DMS 273 (cell line): ENCODE measurements at regions not wholly inside any gene's neighbourhood (a gene's known extent, or its start where the extent isn't known, plus 50 kb on each side); places are given as distances from the start of the nearest gene placed in this dataset.

Experiments used
- DNase-seq: peaks from one replicate; lab custom pipeline; 2025; ENCODE audit not compliant: unreplicated experiment; lab: John Stamatoyannopoulos, UW

DNA sequence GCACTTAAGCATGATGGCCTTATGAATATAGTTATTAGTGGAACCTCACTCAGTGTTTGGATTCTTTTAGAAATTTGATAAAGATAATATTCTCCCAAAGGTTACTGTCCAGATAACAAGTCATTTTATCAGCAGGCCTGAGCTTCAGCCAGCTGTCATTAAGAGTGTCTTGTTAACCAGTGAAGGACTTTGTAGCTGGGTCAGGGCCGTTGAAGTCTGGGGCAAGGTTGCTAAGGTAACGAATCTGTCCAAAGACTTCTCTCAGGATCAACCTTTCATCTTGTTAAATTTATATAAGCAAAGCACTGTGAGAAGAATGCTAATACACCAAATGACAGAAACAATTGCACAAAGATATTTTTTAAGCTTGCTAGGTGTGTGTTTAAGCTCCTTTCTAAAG lies 271.3 kb upstream of the TMPO start:
- DNase-seq: no peak

DNA sequence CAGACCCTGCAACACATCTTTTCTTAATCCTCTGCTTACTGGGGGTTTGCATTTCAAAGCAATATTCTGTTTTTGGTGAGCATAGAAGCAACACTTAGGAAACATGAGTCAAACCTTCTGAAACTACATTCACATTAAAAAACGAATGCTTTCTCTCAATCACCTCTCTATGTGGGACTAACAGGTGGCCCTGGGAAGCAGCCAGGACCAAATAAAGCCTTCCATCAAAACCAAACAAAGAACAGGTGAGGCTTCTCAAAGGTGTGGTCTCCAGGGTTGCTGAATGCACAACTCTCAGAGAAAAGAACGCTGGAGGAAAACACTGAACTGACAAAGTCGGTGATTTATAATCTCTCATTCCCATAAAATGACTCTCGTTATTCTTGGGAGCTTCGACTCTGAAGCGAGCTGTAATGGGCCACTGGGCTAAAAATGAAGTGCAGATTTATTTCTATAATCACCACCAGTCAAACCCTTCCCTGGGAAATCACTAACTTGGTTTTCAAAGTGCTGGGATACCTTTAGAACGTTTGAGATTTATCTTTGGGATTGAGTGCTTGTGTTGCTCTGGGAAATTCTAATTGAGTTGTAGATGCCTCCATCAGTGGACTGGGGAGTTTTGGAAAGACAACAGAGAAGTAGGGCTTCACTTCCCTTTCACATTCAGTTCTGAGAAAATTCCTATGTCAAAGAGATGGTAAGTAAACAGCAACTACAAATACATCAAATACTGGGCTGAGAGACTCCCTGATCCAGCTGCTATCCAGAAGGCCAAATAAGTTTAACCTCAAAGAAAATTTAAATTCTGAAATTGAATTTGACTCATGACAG lies 262.0 kb upstream of the TMPO start:
- DNase-seq: no peak

DNA sequence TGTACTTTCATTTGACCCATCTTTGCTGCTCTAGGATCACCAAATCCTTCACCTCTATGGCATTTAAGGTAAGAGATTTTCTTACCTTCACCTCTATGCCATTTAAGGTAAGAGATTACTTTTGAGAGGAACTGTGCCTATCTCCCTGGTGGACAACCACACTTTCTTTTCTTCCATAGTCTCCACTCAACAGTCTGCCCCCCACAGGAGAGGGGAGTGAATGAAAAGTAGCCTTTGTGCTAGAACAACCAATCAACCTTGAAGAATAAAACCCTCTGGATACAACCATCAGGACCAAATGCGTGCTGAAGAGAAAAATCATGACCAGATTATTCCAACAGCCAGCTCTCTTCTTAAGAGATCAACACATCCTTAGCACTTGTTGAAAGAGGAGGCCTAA lies 258.6 kb upstream of the TMPO start:
- DNase-seq: no peak

DNA sequence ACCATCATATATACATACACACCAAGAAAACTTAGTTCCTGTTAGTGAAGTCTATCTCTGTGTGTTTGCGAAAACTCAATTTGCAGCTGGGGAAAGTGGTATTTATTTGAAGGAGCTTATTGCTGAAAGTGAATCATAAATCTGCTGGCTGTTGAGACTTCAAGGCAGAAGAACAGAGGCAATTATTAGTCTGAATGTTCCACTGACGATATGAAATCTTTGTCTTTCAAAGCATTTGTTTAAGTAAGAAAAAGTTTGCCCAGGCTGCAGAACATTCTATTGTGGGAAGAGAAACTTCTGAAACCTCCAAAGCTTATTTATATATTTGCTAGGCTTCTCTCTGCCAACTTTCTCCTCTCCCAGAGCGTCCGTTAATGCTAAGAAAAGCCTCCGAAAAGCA lies 255.7 kb upstream of the TMPO start:
- no peak for DNase-seq

DNA sequence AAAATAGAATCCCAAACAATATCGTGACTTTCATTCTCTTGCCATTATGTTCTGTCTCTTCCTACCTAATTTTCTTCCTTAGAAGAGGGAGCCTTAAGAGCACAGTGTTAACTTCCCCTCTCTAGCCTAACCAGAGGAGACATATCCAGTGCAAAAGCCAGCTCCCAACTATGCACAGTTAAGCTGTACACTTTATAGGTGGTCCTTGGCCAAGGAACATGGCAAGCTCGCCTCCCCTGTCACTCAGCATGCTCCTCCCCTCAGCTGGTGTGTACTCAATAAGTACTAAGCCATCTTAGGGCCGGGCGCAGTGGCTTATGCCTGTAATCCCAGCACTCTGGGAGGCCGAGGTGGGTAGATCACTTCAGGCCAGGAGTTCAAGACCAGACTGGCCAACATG lies 255.1 kb upstream of the TMPO start:
- no peak for DNase-seq

DNA sequence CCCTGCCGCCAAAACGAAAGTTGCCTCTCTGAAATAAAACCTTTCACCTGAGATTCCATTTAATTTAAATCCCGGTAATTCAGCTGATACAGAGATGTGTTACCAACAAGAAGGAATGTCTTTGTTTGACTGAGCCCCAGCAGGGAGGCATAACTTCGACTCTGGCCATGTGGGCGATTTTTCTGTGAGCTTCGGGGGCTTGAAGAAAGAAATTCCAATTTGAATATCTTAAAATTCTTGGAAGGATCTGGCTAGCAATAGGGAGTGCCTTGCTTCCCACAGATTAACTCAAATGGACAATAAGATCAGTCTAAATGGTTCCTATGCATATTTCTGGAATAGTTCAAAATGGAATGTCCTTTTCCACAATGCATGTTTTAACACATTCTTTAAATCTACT lies 252.5 kb upstream of the TMPO start:
- no peak for DNase-seq

DNA sequence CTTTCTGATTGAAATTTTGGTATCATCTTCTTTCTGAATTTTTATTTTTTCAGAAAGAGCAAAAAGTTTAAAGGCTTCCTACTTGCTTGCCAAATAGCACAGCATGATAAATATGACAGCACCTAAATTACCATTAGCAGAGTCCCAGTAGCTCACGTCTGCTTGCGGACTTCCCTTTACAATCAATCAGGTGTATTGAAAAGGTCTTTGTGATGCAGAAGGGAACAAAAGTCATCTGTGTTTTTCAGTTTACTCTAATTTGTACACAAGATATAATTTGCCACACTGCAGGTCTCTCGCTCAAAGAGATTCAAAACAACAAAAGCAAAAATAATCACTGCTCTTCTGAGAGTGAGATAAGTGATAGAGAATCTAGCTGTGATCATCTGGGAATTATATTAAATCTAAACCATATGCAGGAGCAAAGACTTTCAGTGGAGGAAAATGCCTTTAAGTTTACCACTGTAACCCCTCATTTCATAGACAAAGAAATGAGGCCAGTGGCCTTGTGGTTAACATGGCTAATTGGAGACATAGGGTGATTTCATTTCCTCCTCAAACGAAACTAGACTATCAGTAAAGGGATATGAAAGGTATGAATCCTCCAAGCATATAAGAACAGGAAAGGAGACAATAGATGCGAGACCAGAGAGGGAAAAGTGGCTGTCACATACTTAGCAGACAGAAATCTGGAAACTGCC lies 240.8 kb upstream of the TMPO start:
- DNase-seq: no peak

DNA sequence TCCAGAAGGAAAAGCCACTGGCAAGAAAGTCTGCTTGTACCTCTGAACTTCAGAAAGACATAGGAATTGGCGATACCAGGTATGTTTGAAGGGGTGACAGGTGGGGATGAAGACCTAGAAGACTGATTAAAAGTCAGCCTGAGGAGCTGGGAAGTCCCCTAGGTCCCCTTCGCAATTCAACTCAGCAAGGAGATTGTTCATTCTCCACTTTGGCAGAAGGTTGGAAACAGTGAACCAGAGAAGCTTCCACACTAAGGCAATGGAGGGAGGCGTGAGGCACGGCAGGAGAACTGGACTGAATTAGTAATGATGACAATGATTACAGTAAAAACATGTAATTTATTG lies 240.3 kb upstream of the TMPO start:
- DNase-seq: no peak

DNA sequence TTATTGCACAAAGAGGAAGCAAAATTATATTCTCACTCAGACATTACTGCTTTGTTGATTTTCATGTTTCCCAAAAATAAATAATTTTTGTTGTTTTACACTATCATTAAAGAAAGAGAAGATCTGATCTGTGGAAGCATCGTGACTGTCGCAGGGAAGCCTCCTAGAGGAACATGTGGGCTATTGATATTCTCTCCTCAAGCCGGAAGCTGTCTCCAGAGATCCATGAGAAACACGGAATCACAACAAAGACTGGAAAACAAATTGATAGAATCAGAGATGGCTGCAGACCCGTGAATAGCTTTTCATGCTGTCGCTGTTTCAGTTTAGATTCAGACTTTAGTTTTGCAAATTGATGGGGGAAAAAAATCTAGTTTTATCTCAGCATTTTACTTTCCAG lies 235.2 kb upstream of the TMPO start:
- DNase-seq: no peak

DNA sequence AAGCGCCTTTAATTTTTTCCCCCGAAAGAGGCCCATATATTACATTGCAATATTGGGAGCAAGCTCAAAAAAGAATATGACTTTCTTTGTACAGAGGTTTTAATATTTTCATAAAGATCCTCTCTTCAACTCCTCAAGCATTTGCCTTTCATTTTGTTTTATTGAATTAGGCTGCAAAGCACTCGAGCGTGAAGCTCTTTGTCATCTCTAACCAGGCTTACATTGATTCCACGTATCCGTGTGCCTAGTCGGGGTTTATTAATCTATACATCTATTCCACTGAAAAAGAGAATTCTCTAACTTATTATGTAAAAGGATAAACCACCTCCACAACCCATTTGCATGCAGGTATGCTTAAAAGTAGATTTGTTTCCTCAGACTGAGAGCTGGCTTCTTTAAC lies 234.8 kb upstream of the TMPO start:
- no peak for DNase-seq

DNA sequence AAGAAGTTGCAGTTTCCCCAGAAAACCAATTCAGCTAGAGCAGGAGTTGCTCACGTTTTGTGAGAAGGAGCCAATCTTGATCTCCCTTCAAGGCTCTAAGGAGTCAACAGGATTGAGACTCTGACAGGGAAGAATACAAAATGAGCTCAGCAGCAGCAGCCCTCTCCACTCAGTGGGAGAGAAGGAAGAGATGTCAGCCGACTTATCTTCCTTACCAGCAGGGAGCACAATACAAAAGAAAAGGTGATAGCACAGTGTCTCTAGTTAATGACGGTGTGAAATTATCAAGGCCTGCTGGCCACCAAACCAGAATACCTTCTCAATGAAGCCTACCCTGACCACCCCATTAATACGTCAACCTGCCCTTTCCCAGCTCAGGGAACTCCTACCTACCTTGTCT lies 223.6 kb upstream of the TMPO start:
- no peak for DNase-seq

DNA sequence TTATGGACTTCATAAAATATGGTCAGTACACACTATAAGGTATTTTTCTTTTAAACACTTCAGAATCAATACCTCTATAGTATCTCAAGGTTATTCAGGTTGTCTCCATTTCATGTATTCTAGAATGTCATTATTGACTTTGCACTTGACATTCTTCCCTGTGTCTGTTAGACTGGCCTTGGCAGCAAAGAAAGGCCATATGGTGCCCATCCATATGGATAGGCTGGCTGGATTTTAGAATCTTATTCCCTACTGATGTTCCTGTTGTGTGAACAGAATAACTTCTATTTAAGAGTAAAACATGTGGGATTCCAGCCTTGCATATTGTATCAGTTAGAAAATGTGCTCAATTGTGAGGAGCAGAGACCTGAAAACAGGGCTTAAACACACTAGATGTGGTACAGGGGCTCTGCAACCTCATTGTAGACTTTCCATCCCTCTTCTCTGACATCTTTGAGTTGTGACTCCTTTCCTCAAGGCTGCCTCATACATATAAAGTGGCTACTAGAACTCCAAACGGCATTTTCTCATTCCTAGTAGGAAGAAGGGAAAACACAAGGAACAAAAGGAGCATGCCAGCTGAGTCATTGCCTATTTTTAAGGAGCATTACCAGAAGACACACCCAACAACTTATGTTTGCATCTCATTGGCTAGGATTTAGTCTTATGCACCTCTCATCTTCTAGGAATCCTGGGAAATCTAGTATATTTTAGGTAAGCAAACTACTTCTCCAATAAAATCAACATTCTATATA lies 221.2 kb upstream of the TMPO start:
- peak; percentile 67 for DNase-seq

DNA sequence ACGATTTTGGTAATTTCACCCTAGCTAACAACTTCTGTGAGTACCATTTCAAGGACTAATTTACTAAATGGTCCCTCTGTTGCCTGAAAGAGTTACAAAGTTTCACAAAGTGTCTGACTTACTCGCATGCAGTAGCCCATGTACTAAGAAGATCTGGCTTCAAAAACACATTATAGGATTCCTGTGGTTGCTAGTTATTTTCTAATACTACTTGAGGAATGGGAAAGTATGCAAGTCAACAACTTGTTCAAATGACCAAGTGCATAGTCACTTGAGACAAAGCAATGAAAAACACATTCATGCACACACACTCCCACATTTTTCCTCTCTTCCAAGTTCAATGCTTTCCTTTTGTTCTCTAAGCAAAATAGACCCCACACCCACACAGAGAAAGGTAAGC lies 219.7 kb upstream of the TMPO start:
- no peak for DNase-seq

DNA sequence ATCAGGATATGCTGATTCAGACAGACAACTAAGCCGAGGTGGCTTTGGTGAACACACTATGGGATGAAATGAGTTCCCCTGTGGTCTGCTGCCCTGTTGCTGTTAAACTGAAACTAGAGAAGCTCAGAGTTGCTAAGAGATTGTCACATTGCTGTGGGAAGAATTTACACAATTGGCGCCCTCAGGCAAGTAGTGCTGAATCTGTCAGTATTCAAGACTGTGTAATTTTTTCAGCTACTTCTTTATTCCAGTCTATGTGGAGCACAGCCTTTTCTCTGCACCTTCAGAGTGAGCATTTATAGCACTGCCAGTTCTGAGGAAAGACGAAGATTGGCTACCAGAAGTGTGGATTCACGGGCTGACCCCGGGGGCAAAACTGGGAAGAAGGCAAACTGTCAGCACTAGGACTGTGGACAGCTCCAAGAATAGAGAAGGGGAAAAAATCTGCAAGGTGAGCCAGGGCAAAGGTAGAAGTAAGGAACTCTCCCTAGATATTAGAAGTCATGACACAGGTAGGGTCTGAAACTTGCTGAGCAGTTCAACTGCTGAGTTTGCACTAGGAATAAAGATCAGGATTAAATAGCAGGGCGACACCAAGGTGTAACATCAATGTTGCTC lies 218.8 kb upstream of the TMPO start:
- no peak for DNase-seq

DNA sequence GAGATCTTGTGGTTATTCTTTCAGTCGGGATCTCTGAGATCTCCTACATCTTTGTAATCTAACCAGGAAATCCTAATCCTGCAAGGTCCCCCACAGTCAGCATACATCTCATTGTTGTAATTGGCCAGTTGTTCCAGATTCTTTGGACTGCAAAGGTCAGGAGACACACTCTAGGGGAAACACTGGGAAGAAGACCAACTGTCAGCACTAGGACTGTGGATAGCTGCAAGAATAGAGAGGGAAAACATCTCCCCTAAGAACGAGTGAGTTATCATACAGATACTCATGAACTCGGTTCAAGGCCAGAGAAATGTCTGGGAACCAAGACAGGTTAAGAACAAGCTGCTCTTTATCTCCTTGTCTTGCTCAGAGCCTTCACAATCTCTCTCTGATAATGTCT lies 217.9 kb upstream of the TMPO start:
- no peak for DNase-seq

DNA sequence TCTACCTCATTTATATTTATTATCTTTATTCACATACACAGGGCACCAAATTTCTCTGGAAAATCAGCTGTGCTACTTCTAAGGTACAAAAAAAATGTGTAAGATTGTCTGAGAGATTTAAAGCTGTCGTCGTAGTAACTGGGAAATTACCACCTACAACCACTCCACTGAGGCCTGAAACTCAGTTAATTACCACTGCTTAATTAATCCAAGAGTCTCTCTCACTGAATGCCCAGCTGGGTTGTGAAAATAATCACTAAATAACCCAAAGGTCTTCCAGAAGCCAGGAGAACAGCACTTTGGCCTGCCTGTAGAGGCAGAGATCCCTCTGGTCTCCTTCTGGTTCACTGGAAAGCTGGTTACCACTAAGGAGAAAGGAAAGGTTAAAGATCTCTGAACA lies 207.2 kb upstream of the TMPO start:
- no peak for DNase-seq

DNA sequence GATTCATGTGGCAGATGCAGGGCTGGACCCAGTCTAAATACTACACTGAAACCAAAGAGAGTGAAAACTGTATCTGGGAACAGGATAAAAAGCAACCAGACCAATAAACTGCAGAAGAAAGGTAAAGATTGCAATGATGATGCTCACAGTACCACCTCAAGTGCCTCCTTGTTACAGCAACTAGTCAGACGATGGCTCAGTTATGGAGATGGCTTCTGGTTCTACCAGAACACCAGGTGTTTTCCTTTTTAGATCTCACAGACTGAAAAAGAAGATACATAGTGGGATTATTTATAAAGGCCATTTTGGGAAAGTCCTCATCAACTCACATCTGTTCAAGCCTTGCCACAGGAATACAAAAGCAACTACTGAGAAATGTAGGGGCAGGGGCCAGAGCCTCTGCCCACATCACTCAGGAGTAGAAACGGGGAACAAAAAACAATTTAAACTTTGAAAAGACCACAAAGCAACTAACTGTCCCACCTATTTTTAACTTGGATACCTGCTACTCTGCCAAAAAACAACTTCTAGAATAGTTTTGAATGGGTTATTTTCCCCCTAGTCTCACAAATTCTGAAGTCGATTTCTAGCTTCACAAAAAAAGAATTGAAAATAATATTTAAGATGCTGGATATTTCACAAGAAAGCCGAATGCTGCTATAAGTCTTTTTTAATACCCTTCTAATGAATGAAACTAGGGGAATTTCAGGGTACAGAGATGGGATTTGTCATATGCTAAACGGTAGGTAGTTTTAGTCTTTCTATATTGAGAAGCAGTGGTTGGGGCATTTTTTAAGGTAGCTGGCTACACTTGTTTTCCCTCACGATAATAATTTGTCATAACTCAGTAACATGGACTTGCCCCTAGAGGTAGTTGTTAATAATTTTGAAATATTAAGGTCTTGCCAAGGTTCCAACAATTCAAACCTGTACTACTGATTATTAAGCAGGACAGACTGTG lies 197.2 kb upstream of the TMPO start:
- no peak for DNase-seq

DNA sequence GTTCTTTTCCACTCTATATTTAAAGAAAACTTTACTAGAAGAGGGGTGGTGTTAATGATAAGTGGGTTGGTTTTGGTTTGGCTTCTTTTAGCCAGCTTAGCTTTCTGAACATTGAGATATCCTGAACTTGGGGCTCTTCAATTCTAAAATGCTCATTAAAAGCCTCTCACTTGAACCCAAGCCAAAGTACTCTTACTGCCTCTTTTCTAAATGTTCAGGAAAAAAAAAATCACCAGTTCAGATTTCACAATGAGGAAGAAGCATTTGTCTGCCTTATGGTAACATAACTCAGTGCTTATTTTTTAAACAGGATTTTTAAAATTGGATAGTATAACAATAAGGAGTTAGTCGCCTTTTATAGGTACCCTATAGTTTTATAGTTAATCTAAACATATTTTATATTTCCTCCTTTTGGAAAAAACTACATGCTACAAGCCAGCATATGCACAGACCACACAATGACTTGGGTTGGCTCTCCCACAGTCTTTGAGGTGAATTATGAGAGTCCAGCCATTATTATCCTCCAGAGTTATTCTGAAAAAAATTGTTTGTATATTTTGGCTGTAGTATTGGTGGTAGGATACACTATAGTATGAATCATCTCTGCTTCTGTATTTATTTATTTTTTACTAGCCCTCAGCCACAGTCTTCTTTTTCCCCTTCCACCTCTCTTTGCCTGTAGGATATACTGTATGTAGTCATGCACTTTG lies 195.5 kb upstream of the TMPO start:
- DNase-seq: no peak

DNA sequence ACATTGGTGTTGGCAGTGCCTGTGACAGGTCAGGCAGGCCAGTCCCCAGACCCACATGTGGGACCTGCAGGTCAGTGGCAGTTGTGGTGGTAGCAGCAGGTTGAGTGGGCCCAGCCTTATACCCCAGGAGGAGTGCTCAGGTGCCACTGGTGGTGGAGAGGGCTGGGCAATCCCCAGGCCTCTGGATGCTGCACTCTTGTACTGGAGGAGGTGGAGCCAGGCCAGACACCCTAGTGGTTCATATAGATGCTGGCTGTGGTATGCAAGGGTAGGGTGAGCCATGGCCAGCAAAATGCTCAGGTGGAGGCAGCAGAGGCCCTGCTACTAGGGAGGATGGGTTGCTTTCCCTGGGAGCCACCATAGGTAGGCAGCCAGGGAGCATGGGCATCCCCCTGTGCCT lies 190.4 kb upstream of the TMPO start:
- DNase-seq: no peak

DNA sequence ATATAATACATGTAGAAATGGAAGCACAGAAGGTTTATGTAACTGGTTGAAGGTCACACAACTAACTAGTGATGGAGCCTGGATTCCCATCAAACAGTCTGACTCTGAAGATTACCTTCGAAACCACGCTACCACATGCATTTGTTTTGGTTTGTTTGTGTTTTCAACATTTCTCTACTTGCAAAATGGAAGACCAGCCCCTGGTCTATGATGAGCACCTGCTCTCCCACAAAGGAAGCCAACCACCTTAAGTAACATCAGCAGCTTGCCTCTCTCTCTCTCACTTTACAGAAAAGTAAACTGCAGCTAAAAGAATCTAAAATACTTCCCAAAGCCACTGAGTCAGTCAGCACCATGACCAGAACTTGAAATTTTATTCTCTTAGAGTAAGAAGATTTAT lies 186.9 kb upstream of the TMPO start:
- no peak for DNase-seq
